C4-2B (cell line): ENCODE measurements at regions not wholly inside any gene's neighbourhood (a gene's known extent, or its start where the extent isn't known, plus 50 kb on each side); places are given as distances from the start of the nearest gene placed in this dataset.

Experiments used
- H3K27ac ChIP-seq: fragments of 450-650 bp; 2 replicates; pipeline ENCODE4 v1.5.1; 2017
- ZFX ChIP-seq: fragments of 450-650 bp; IDR thresholded peaks from 2 replicates; pipeline ENCODE4 v1.6.1; 2017
- TF ChIP-seq, protein P1 (sequence below): fragments of 450-650 bp; conservative IDR thresholded peaks from 2 replicates; pipeline ENCODE4 v1.5.1; 2017; ENCODE audit warnings: mild to moderate bottlenecking

DNA sequence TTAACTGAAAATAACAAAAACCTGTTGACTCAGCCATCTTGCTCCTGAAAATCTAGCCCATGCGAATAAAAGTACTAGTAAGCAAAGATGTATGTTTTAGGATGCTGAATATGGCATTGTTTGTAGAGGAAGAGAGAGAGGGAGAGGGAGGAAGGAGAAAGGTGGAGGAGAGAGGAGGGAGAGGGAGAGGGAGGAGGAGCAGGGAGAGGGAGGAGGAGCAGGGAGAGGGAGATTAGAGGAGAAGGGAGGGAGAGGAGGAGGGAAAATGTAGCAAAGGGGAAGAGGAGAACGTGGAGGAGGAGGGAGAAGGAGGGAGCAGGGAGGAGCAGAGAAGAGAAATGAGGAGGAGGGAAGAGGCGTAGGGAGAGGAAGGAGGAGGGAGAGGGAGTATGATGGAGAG, 324.5 kb upstream of the EEF2KMT start:
- no peak overlapping the region for H3K27ac ChIP-seq
- TF ChIP-seq ZFX, result no peak
- TF ChIP-seq, protein P1, sequence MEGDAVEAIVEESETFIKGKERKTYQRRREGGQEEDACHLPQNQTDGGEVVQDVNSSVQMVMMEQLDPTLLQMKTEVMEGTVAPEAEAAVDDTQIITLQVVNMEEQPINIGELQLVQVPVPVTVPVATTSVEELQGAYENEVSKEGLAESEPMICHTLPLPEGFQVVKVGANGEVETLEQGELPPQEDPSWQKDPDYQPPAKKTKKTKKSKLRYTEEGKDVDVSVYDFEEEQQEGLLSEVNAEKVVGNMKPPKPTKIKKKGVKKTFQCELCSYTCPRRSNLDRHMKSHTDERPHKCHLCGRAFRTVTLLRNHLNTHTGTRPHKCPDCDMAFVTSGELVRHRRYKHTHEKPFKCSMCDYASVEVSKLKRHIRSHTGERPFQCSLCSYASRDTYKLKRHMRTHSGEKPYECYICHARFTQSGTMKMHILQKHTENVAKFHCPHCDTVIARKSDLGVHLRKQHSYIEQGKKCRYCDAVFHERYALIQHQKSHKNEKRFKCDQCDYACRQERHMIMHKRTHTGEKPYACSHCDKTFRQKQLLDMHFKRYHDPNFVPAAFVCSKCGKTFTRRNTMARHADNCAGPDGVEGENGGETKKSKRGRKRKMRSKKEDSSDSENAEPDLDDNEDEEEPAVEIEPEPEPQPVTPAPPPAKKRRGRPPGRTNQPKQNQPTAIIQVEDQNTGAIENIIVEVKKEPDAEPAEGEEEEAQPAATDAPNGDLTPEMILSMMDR, result no peak

DNA sequence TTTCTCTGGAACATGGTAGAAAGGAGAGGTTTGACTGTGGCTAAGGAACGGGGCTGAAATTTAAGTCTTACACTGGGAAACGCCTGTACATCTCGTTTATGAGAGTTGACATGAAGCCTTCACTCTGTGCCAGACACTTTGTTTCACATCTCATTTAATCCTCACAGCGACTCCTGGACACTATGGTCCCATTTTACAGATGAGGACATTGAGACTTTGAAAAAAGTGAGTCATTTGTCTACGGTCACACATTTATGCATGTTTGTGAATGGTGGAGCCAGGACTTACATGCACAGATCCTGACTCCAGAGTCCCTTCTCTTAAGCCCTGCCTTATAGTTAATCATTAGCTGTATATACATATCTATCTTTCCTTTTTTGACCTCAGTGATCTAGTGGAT, 318.4 kb upstream of the EEF2KMT start:
- no peak for TF ChIP-seq ZFX
- TF ChIP-seq, protein P1, result no peak
- no peak overlapping the region for H3K27ac ChIP-seq

DNA sequence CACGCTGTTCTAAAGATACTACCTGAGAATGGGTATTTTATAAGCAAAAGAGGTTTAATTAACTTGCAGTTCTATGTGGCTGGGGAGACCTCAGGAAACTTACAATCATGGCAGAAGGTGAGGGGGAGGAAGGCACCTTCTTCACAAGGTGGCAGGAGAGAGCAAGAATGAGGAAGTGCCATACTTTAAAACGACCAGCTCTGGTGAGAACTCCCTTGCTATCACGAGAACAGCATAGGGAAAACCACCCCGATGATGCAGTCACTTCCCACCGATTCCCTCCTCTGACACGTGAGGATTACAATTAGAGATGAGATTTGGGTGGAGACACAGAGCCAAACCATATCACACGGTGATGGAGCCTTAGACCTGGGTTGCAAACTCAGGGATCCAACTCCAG, 317.5 kb upstream of the EEF2KMT start:
- H3K27ac ChIP-seq, result no peak overlapping the region
- TF ChIP-seq, protein P1, result peak; percentile 20
- TF ChIP-seq ZFX, result no peak

DNA sequence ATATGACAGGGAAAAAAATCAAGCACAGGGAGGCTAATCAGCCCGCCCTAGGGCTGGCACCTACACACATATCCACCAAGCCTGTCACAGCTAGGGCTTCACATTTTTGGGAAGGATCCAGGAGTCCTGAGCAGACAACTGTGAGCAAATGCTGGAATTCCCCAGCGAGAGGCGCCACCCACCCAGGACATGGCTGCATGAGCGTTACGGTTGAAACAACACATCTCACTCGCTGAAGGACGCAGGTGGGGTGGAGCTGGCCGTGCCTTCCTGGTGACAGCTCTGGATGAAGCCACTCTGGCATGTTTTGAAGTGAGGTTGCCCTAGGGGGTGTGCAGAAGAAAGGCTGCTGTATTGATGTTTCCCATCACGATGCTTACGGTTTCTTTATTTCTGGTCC, 315.1 kb upstream of the EEF2KMT start:
- no peak for TF ChIP-seq ZFX
- TF ChIP-seq, protein P1, result no peak

DNA sequence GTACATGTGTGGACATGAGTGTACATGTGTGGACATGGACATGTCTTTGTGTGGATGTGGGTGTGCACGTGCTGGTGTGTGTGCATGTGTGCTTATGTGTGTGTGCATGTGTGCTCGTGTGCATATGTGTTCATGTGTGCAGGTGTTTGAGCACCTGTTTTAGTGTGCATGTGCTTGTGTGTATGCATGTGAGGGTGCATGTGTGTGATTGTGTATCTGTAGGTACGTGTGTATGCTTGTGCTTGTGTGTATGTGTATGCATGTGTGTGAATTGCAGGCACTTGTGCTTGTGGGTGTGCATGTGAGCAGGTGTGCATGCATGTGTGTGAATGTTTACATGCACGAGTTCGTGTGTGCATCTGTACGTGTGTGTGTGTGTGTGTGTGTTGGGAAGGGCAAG, 300.6 kb upstream of the EEF2KMT start:
- no peak overlapping the region for H3K27ac ChIP-seq
- no peak for TF ChIP-seq ZFX
- TF ChIP-seq, protein P1, result no peak

More for the DNA sequence above, 315.1 kb upstream of the EEF2KMT start:
- H3K27ac ChIP-seq, result no peak overlapping the region

DNA sequence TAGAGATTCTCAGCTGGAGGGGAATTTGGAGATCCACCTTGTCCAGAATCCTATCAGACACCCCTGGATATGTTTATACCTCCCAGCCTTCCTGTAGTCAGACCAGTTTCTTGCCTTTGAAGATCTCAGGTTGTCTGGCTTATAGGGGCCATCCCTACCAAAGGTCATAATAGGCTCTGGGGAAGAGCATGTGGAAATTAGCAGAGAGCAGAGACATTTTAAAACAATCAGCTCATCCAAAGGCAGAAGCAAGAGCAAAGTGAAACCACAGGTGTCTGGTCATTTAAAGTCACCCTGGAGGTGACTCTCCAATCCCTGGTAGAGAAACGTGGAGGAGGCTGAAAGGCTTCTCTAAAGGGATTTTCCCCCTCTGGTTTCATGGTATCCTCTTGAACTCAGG, 299.3 kb upstream of the EEF2KMT start:
- TF ChIP-seq, protein P1, result no peak
- no peak for TF ChIP-seq ZFX

DNA sequence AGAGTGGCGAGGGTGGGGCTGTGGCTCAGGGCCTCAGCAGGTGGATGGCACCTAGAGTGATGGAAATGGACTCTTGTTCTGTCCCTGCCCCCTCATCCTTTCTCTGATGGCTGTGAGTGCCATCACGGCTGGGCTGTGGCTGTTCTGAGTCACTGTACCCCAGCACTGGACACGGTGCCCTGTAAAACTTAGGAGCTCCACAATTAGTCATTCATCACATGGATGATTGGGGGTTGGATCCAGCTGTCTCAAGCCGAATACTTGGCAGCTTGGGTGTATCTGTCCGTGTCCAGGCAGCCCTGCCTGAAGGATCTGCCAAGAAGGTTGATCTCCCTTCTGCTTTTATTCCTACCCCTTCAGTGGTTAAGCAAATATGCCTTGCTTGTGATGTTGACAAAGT, 295.5 kb upstream of the EEF2KMT start:
- no peak for TF ChIP-seq ZFX
- H3K27ac ChIP-seq, result no peak overlapping the region

More for the DNA sequence above, 299.3 kb upstream of the EEF2KMT start:
- no peak overlapping the region for H3K27ac ChIP-seq

DNA sequence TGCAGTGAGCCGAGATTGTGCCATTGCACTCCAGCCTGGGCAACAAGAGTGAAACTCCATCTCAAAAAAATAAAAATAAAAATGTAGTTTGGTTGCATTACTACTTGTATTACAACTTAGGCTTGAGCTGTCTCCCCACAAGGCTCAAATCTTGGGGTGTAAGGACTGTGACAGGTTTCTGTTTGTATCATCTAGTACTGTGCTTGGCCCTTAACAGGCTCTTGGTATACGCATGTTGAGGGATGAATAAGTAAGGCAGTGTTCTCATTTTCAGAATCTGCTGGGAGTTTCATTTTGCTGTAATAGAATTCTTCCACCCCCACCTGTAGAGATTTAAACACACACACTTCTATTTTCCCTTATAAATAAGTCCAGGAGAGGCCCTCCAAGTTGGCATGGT, 289.4 kb upstream of the EEF2KMT start:
- no peak for TF ChIP-seq ZFX
- TF ChIP-seq, protein P1, result no peak
- H3K27ac ChIP-seq, result no peak overlapping the region
